ENCODE measurements at regions not wholly inside any gene's neighbourhood (a gene's known extent, or its start where the extent isn't known, plus 50 kb on each side); places are given as distances from the start of the nearest gene placed in this dataset.

- TF ChIP-seq CTCF (IDR thresholded peaks at IDR 0.05; ENCODE audit: insufficient read depth, low read depth, low read length) (no peak), EZH2 (IDR thresholded peaks at IDR 0.05; ENCODE audit: insufficient read depth, low read length) (no peak)
Measured at GRCh38 chr11:46208803-46209202, 68.7 kb upstream of the CREB3L1 start.
